K562 (cell line): ENCODE measurements at regions not wholly inside any gene's neighbourhood (a gene's known extent, or its start where the extent isn't known, plus 50 kb on each side); places are given as distances from the start of the nearest gene placed in this dataset.

ENCODE experiments used
- ATAC-seq: fragments of 200-7000 bp; cut with Tn5 transposase; 3 replicates; pipeline ENCODE4 v1.9.1; 2020; ENCODE audit warnings: moderate library complexity
- BruUV-seq: library from RNA; stranded (reverse); fragments of 400-500 nt; replicated peaks from 2 replicates; lab custom pipeline; 2021; lab: Mats Ljungman, UMichigan
- CTCF ChIA-PET: fragments of 300-600 bp; formaldehyde crosslinking; extraction: SDS; loops from one replicate; lab custom pipeline; 2021; ENCODE audit warnings: low intra/inter-chr PET ratio; lab: Yijun Ruan, JAX
- POLR2A ChIA-PET: fragments of 300-600, 350-650 bp; sonication (Branson Sonifier 250); formaldehyde crosslinking; extraction: SDS; loops from one replicate; lab custom pipeline; 2021; ENCODE audit warnings: antibody characterized with exemption, inconsistent platforms; lab: Yijun Ruan, JAX
- DNase-seq, 4 experiments: peaks; one replicate each; pipeline versions ENCODE4 v3.0.0 to v3.0.0-alpha.2; 2011 to 2018; ENCODE audit warnings: low spot score in 3 of 4, mixed read lengths in 3 of 4; ENCODE audit errors: extremely low read depth in 1 of 4
- FAIRE-seq: peaks from 2 replicates; lab custom pipeline; 2011; peaks lifted over from hg19 to GRCh38; lab: Jason Lieb, UNC
- H2AFZ ChIP-seq: 2 replicates; pipeline ENCODE4 v1.6.0; 2011; ENCODE audit warnings: low read depth, low read length, control low read depth, inconsistent platforms
- H3K27ac ChIP-seq: fragments of 200-600 bp; 3 replicates; pipeline ENCODE4 v1.8.0; 2011; ENCODE audit warnings: low read depth, mild to moderate bottlenecking, control low read depth, inconsistent platforms, low read length, moderate library complexity, mixed read lengths; ENCODE audit errors: extremely low read depth
- H3K27me3 ChIP-seq, 2 experiments: fragments of 300-600 bp in 1 of 2; 2 replicates in 1 of 2; 3 replicates in 1 of 2; pipeline versions ENCODE4 v1.6.0 to v1.8.0; 2011; ENCODE audit warnings: inconsistent platforms in 2 of 2, low read length in 2 of 2, mild to moderate bottlenecking in 1 of 2, mixed read lengths in 1 of 2, moderate library complexity in 1 of 2; ENCODE audit not compliant: control insufficient read depth in 2 of 2, insufficient read depth in 2 of 2
- H3K36me3 ChIP-seq: fragments of 300-600 bp; 3 replicates; pipeline ENCODE4 v1.8.0; 2011; ENCODE audit warnings: mild to moderate bottlenecking, low read length, inconsistent platforms; ENCODE audit not compliant: control insufficient read depth, insufficient read depth
- H3K4me1 ChIP-seq, 2 experiments: fragments of 200-600 bp in 1 of 2; replicated peaks in 1 of 2; 2 replicates in 1 of 2; 3 replicates in 1 of 2; pipeline versions ENCODE4 v1.5.1 to v1.8.0; 2011; ENCODE audit warnings: inconsistent platforms in 2 of 2, low read length in 2 of 2, mild to moderate bottlenecking in 1 of 2, mixed read lengths in 1 of 2, moderate library complexity in 1 of 2; ENCODE audit not compliant: control insufficient read depth in 2 of 2, insufficient read depth in 2 of 2
- H3K4me2 ChIP-seq: 2 replicates; pipeline ENCODE4 v1.6.1; 2011; ENCODE audit warnings: low read length, control low read depth, inconsistent platforms, mixed read lengths; ENCODE audit not compliant: insufficient read depth
- H3K4me3 ChIP-seq: fragments of 200-600 bp; sonication (generic), shearing (Covaris generic); 2 replicates; pipeline ENCODE4 v1.5.1; 2016; ENCODE audit warnings: control low read depth, inconsistent platforms
- H3K79me2 ChIP-seq: fragments of 200-600 bp; 3 replicates; pipeline ENCODE4 v1.8.0; 2011; ENCODE audit warnings: low read length, inconsistent platforms; ENCODE audit not compliant: control insufficient read depth, insufficient read depth
- H3K9ac ChIP-seq, 2 experiments: 2 replicates each; pipeline versions ENCODE4 v1.6.0 to v1.6.1; 2011; ENCODE audit warnings: low read depth in 2 of 2, low read length in 2 of 2, control low read depth in 1 of 2, inconsistent platforms in 1 of 2, mild to moderate bottlenecking in 1 of 2, mixed read lengths in 1 of 2; ENCODE audit not compliant: insufficient read depth in 1 of 2
- H3K9me1 ChIP-seq: one replicate; pipeline ENCODE4 v1.6.0; 2011; ENCODE audit warnings: inconsistent platforms, mild to moderate bottlenecking, low read length, moderate library complexity; ENCODE audit not compliant: control insufficient read depth, insufficient read depth
- H3K9me3 ChIP-seq: replicated peaks from 2 replicates; pipeline ENCODE4 v1.5.1; 2011; ENCODE audit warnings: low read depth, low read length, inconsistent platforms; ENCODE audit not compliant: control insufficient read depth, insufficient read depth
- H4K20me1 ChIP-seq: replicated peaks from 2 replicates; pipeline ENCODE4 v1.6.1; 2011; ENCODE audit warnings: low read length, inconsistent platforms, mixed read lengths; ENCODE audit not compliant: control insufficient read depth, insufficient read depth
- CCAR2 ChIP-seq: fragments of 200-400 bp; formaldehyde crosslinking; IDR thresholded peaks from 2 replicates; pipeline ENCODE4 v1.6.1; 2017; ENCODE audit warnings: mild to moderate bottlenecking, low read depth, low read length
- CCNT2 ChIP-seq: IDR thresholded peaks from 2 replicates; pipeline ENCODE4 v1.6.1; 2011; ENCODE audit warnings: borderline replicate concordance, low read depth, mild to moderate bottlenecking, moderate library complexity, mixed read lengths, low read length; ENCODE audit not compliant: insufficient read length; ENCODE audit errors: extremely low read depth
- CHD1 ChIP-seq: fragments of 200-600 bp; sonication (generic); IDR thresholded peaks from one replicate; pipeline ENCODE4 v1.6.1; 2012; ENCODE audit warnings: mild to moderate bottlenecking, moderate library complexity, low read length, inconsistent platforms
- DLX4 ChIP-seq: fragments of 250-450 bp; sonication (Bioruptor Pico); IDR thresholded peaks from 2 replicates; pipeline ENCODE4 v1.6.1; 2021; ENCODE audit warnings: mild to moderate bottlenecking
- ETV5 ChIP-seq: sonication (generic); formaldehyde crosslinking; IDR thresholded peaks from 2 replicates; pipeline ENCODE4 v1.4.0; 2020; ENCODE audit warnings: low read depth, mild to moderate bottlenecking, missing genetic modification reagents
- GATAD2A ChIP-seq: fragments of 450-650 bp; IDR thresholded peaks from 2 replicates; pipeline ENCODE4 v1.6.1; 2017
- HDAC3 ChIP-seq: fragments of 450-650 bp; IDR thresholded peaks from 2 replicates; pipeline ENCODE4 v1.6.1; 2018; ENCODE audit warnings: borderline replicate concordance, mild to moderate bottlenecking, moderate library complexity; ENCODE audit not compliant: partially characterized antibody
- KDM5B ChIP-seq: fragments of 200-600 bp; sonication (generic); IDR thresholded peaks from 2 replicates; pipeline ENCODE4 v1.6.1; 2012; ENCODE audit warnings: low read depth, mild to moderate bottlenecking, moderate library complexity, low read length, control low read depth, inconsistent platforms; ENCODE audit not compliant: insufficient replicate concordance
- MBD2 ChIP-seq: sonication (generic); IDR thresholded peaks from 2 replicates; pipeline ENCODE4 v1.6.1; 2016; ENCODE audit warnings: low read depth, borderline replicate concordance
- MCM2 ChIP-seq: fragments of 450-650 bp; IDR thresholded peaks from 2 replicates; pipeline ENCODE4 v1.6.1; 2017; ENCODE audit warnings: low read depth, mild to moderate bottlenecking
- MED1 ChIP-seq: sonication (generic); formaldehyde crosslinking; IDR thresholded peaks from 2 replicates; pipeline ENCODE4 v1.8.1; 2023; ENCODE audit warnings: missing genetic modification reagents, borderline replicate concordance
- PRMT5 ChIP-seq: sonication (generic); formaldehyde crosslinking; IDR thresholded peaks from 2 replicates; pipeline ENCODE4 v1.5.0; 2020; ENCODE audit warnings: missing genetic modification reagents
- PRPF4 ChIP-seq: fragments of 200-400 bp; formaldehyde crosslinking; IDR thresholded peaks from one replicate; pipeline ENCODE4 v1.6.1; 2017; ENCODE audit warnings: low read length, low read depth, mild to moderate bottlenecking; ENCODE audit not compliant: insufficient read depth, poor library complexity, severe bottlenecking
- RCOR1 ChIP-seq, 2 experiments: IDR thresholded peaks; 2 replicates each; pipeline ENCODE4 v1.6.1; 2012; ENCODE audit warnings: low read depth in 2 of 2, low read length in 2 of 2, borderline replicate concordance in 1 of 2, improper control_type of control experiment in 1 of 2
- TAL1 ChIP-seq: fragments of 450-650 bp; IDR thresholded peaks from 2 replicates; pipeline ENCODE4 v1.6.1; 2016; ENCODE audit warnings: mild to moderate bottlenecking
- ZBTB17 ChIP-seq: fragments of 450-650 bp; formaldehyde crosslinking; IDR thresholded peaks from 2 replicates; pipeline ENCODE4 v1.4.0; 2020; ENCODE audit warnings: mild to moderate bottlenecking
- ZNF23 ChIP-seq: fragments of 250-450 bp; sonication (Bioruptor Pico); IDR thresholded peaks from 2 replicates; pipeline ENCODE4 v1.4.0; 2020; ENCODE audit warnings: mild to moderate bottlenecking
- ZNF277 ChIP-seq: fragments of 250-450 bp; sonication (Bioruptor Pico); IDR thresholded peaks from 2 replicates; pipeline ENCODE4 v1.8.0; 2022; ENCODE audit warnings: inconsistent platforms, mild to moderate bottlenecking, moderate library complexity, borderline replicate concordance
- ZNF764 ChIP-seq: fragments of 250-450 bp; sonication (Bioruptor Pico); IDR thresholded peaks from 2 replicates; pipeline ENCODE4 v1.4.0; 2020; ENCODE audit warnings: low read depth, mild to moderate bottlenecking, moderate library complexity
- WGBS: fragments of 100-300 bp; shearing (Covaris generic); methylation state at CpG from one replicate; pipeline ENCODE4 v1.1.6; 2016; ENCODE audit warnings: low coverage, mixed read lengths; ENCODE audit not compliant: insufficient coverage; ENCODE audit errors: missing lambda C conversion rate; 5-methylcytosine and 5-hydroxymethylcytosine counted together
- in situ Hi-C: fragments of 300-500 bp; cut with MboI; formaldehyde crosslinking; loops from 4 replicates; pipeline ENCODE4 v1.15.0; 2018; ENCODE audit warnings: inconsistent platforms, mixed read lengths
- intact Hi-C: fragments of 100-400 bp; cut with micrococcal nuclease; formaldehyde crosslinking; loops from 2 replicates; pipeline ENCODE4 v1.14.2; 2022
- TF ChIP-seq, protein P1 (sequence below): fragments of 250-450 bp; sonication (Bioruptor Pico); IDR thresholded peaks from 2 replicates; pipeline ENCODE4 v1.5.0; 2022; ENCODE audit warnings: mild to moderate bottlenecking

DNA sequence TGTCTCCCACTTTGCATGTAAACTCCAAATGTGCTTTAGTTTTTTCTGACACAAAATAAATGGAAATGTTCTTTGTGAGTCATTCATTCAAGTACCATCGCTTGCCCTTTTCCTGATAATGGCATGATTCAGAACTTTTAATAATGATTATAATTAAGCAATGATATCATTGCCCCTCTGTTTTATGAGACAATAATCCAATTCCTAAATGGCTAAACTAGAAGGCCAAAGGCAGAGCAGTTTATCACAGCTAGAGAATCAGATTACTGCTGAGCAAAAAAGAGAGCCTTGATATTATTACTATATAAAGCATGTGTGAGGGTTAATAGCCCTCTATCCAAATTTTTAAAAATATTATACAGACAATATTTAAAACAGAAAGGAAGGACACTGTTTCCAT is 484.2 kb upstream of the PTPRD start:
- Histone ChIP-seq H3K36me3 (no peaks in the 10 kb centered on the region), H3K79me2 (no peaks in the 10 kb centered on the region), H3K27me3 (no peaks in the 10 kb centered on the region), H3K9ac (no peak overlapping the region), H3K4me2 (no peak overlapping the region), H3K9me3 (no peaks in the 10 kb centered on the region), H3K27ac (no peak overlapping the region), H3K9me1 (no peaks in the 10 kb centered on the region), H4K20me1 (no peaks in the 10 kb centered on the region), H3K4me1 (no peaks in the 10 kb centered on the region), H3K4me3 (no peak overlapping the region), H2AFZ (no peak overlapping the region)
- ChIA-PET CTCF (no interaction called here), POLR2A (no interaction called here)
- ATAC-seq (no peak), DNase-seq (no peak), FAIRE-seq (no peak)
- in situ Hi-C loops (no loop called here), intact Hi-C loops (no loop called here)
- WGBS, result 0% methylated on average over 1 of the region's 1 CpG
- BruUV-seq, result no TSS peak
- TF ChIP-seq PRPF4 (no peak), ZNF764 (CRISPR knock-in tag) (no peak), ZBTB17 (no peak), MBD2 (no peak), CCAR2 (no peak), HDAC3 (no peak), ZNF23 (CRISPR knock-in tag) (no peak), ZNF277 (no peak), GATAD2A (no peak), CCNT2 (no peak), TAL1 (no peak), PRMT5 (CRISPR knock-in tag) (no peak), RCOR1 (IDR thresholded peaks at IDR 0.05; ENCODE audit: borderline replicate concordance in 1 of 2, low read depth in 2 of 2, low read length in 2 of 2) (no peak), DLX4 (CRISPR knock-in tag) (no peak), MCM2 (no peak), KDM5B (no peak), CHD1 (no peak), ETV5 (CRISPR knock-in tag) (no peak), MED1 (CRISPR knock-in tag) (no peak)
- TF ChIP-seq, protein P1, sequence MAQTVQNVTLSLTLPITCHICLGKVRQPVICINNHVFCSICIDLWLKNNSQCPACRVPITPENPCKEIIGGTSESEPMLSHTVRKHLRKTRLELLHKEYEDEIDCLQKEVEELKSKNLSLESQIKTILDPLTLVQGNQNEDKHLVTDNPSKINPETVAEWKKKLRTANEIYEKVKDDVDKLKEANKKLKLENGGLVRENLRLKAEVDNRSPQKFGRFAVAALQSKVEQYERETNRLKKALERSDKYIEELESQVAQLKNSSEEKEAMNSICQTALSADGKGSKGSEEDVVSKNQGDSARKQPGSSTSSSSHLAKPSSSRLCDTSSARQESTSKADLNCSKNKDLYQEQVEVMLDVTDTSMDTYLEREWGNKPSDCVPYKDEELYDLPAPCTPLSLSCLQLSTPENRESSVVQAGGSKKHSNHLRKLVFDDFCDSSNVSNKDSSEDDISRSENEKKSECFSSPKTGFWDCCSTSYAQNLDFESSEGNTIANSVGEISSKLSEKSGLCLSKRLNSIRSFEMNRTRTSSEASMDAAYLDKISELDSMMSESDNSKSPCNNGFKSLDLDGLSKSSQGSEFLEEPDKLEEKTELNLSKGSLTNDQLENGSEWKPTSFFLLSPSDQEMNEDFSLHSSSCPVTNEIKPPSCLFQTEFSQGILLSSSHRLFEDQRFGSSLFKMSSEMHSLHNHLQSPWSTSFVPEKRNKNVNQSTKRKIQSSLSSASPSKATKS (CRISPR knock-in tag), result no peak
